HG02840 (cell line): ENCODE measurements at regions not wholly inside any gene's neighbourhood (a gene's known extent, or its start where the extent isn't known, plus 50 kb on each side); places are given as distances from the start of the nearest gene placed in this dataset.
"Not testable (repeated sequence)": the region's sequence is repeated elsewhere in the genome, so short reads cannot be mapped to it uniquely, and the experiment has no call there.

ENCODE experiments used
- ATAC-seq: cut with Tn5 transposase; IDR thresholded peaks from one replicate; pipeline ENCODE4 v1.9.1; 2021; ENCODE audit warnings: mild to moderate bottlenecking, moderate library complexity, moderate number of reproducible peaks; ENCODE audit not compliant: unreplicated experiment, low FRiP score

DNA sequence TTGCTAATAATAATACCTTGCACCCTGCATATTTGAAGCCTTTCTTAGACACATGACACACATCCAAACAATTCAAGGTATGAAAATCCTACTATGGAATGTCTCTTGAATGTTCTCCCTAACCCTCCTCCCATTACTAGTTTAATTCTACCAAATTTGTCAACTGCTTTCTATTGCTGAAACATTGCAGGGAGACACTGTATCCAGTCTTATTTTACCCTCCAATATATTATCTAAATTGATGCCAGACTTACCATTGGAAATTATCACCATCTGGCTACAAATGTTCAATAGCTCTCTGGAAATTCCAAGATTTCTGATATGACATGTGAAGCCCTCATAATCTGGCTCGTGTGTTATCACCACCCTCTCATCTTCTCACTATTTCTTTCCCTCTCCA lies 1027.3 kb upstream of the CITED2 start:
- no peak for ATAC-seq

- no peak for ATAC-seq
Observed at GRCh38 chr6:140398076-140398475, 1023.6 kb upstream of the CITED2 start.

- no peak for ATAC-seq
Observed at GRCh38 chr6:140397106-140397505, 1022.7 kb upstream of the CITED2 start.

DNA sequence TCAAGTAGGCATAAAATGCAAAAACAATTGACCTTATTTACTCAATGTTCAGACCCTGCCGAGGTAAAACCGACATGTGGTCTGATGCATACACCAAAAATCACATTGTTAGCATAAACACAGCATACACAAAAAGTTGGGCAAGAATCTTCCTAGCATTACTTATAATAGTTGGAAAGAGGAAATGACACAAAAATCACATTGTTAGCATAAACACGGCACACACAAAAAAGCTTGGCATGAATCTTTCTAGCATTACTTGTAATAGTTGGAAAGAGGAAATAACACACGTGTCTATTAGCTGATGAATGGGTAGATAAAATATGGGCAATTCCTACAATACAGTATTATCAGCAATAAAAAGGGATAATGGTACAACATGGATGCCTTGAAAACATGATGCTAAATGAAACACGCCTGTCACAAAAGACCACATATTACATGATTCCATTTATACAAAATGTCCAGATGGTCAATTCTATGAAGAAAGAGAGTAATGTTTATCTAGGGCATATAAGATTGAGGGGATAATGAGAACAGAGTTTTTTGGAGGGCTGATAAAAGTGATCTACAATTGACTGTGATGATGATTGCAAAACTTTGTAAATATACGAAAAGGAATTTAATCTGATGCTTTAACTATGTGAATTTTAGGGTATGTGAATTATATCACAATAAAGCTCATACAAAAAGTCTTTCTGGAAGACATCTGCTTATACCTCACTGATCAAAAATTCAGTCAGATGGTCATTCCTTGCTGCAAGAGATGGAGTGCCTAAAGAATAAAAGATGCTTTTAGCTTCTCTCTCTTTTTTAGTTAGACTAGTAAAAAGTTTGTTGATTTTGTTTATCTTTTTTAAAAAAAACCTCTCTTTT lies 1019.5 kb upstream of the CITED2 start:
- ATAC-seq, result no peak

DNA sequence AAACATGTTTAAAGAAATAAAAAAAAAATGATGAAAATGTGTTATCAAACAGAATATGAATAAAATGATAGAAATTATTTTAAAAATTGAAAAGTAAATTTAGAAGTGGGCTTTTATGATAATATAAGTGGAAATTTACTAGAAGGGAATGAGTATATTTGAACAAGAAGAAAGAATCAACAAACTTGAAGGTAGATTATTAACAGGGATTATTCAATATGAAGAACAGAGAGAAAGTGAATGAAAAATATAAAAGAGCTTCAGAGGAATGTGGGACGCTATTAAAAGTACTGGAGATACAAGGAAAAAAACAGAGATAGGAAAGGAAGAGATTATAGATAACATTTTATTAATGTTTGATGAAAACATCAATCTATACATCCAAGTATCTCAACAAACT lies 1014.4 kb upstream of the CITED2 start:
- ATAC-seq, result no peak

DNA sequence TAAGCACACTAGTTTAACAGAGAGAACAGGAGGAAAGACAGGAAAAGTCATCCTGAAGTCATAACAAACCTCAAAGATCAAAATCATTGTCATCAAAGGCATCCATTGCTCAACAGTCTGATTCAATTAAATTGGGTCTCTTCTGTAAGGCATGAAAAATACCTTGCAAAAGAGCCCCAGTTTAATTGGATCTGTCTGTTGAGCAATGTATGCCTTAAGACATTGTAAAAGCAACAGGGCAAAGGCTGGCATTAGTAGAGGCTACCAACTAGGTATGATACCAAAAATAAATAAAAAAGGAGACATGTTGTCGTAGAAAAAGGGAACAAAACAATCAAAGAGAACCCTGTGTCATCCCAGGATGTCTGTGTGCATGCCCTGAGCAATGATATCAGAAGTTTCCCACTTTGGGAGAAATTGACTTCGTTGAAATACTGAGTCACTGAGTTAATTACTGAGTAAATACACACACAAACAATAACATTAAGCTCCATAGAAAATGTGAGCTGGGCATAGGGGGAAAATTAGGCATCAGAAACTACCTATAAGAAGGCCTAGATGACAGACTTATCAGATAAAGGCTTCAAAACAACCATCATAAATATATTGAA lies 1013.8 kb upstream of the CITED2 start:
- ATAC-seq, result no peak

DNA sequence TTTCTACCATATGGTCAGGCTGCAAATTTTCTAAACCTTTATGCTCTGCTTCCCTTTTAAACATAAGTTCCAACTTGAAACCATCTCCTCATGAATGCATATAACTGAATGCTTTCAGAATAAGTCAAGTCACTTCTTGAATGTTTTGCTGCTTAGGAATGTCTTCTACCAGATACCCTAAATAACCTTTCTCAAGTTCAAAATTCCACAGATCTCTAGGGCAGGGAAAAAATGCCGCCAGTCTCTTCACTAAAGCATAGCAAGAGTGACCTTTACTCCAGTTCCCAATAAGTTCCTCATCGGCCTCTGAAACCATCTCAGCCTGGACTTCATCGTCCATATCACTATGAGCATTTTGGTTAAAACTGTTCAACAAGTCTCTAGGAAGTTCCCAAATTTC lies 1011.2 kb upstream of the CITED2 start:
- ATAC-seq, result no peak

- ATAC-seq, result no peak
Observed at GRCh38 chr6:140382355-140382754, 1007.9 kb upstream of the CITED2 start.

- ATAC-seq, result no peak
Observed at GRCh38 chr6:140380427-140381218, 1006.2 kb upstream of the CITED2 start.

- ATAC-seq, result no peak
Observed at GRCh38 chr6:140379919-140380318, 1005.5 kb upstream of the CITED2 start.

DNA sequence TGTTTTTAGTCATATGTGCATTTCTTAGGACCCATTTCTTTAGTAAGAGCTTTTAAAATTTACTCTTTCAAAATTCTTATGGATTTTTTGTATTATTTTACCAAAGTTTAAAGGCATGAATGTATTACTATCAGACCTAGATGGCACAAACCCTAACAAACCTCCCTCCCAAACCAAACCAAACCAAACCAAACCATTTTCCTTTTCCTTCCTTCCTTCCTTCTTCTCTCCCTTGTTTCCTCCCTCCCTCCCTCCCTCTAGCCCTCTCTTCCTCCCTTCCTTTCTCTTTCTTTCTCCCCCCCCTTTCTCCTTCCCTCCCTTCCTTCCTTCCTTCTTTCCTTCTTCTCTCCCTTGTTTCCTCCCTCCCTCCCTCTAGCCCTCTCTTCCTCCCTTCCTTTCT lies 1001.8 kb upstream of the CITED2 start:
- no peak for ATAC-seq

DNA sequence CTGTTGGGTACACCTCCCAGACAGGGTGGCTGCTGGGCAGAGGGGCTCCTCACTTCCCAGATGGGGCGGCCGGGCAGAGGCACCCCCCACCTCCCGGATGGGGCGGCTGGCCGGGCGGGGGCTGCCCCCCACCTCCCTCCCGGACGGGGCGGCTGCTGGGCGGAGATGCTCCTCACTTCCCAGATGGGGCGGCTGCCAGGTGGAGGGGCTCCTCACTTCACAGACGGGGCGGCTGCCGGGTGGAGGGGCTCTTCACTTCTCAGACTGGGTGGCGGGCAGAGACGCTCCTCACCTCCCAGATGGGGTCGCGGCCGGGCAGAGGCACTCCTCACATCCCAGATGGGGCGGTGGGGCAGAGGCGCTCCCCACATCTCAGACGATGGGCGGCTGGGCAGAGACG lies 999.3 kb upstream of the CITED2 start:
- not testable (repeated sequence) for ATAC-seq

DNA sequence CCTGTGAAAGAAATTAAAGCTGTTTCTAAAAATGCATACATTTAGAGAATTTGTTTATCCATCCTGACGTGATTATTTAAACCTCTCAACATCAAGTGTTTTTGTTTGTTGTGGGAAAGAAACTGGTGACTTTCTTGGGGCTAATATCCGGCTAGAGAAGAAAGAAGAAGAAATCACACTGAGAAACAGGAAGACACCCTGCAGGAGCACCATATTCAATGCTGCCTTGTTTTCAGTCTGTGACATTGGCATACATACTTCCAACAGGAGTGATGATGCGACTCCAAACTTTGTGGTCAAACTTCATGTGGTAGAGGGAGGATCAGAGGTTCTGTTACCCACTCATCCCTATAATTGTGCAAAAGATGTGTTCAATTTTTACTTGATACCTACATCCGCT lies 997.6 kb upstream of the CITED2 start:
- no peak for ATAC-seq

DNA sequence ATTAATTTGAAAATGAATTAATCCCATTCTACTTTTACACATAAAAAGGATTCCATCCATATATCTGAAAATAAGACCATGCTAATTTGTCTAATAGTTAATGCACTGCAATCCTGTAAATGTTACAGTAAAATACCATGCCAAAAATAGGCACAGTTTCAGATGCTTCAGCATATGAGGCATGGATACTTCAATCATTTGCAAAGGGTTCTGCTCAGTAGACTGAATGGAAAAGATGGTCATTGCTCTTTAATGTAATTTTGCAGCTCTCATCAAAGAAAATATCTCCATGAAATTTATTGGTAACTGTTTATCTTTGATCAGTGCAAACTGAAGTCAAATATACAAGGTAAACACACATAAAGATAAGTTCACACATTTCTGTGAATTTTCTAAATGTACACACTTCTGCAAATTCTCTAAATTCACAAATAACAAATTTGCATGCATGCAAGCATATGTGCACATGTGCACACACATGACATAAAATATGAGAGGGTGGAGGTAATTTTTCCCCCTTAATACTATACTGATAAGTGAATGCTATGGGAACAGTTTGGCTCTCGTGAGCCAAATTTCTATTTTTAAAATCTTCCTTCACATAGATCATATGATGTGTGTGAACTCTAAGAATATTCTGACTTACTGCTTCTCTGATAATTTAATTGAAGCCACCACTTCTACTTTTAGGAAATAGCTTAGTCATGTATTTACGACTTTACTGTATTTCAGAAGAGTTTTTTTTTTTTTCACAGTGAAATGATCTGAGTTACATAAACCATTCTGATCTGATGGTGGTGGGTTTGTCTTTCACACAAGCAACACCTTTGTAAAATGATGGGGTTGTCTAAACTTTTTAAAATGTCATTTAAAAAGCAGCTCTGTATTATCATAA lies 996.8 kb upstream of the CITED2 start:
- ATAC-seq, result no peak

GRCh38 chr6:140370441-140370840 lies 996.0 kb upstream of the CITED2 start:
- ATAC-seq, result no peak

- ATAC-seq, result no peak
Observed at GRCh38 chr6:140366991-140367390, 992.5 kb upstream of the CITED2 start.

- ATAC-seq, result no peak
Observed at GRCh38 chr6:140364916-140365315, 990.5 kb upstream of the CITED2 start.

- ATAC-seq, result no peak
Observed at GRCh38 chr6:140360651-140361050, 986.2 kb upstream of the CITED2 start.

DNA sequence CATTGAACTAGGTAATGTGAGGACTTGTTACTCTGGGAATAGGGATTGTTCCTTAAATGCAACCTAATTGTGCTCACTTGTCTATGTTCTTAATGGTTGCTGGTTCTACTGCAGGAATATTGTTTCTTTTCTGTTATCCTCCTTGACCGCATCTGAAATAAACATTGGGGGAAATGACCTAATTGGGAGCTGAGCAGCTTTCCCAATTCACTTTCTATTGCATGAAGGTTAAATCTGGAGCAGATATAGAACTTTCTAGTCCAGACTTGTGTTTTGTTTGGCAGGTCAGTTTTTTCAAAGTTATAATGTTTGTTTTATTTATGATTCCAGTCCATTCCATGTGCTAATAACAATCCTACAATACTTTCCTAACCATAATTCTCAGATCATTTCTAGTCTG lies 981.0 kb upstream of the CITED2 start:
- ATAC-seq, result no peak

DNA sequence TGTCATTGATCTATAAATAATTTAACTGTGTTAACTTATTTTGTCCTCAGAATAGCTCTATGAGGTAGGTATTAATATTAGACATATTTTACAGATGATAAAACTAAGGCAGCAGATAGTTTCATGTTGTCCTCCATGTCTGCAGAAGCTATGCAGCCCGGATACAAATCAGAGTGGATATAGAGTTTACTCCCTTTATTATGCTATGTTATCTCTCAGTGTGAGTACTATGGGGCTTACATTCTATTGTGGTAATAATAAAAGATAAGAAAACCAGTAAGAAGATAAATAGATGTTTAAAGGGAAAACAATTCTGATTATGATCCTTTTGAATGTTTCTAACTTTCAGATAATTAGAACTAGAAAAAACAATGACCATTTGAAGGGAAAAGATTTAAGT lies 979.8 kb upstream of the CITED2 start:
- no peak for ATAC-seq
